Upper lobe of left lung (tissue), 6 donors: ENCODE measurements at regions not wholly inside any gene's neighbourhood (a gene's known extent, or its start where the extent isn't known, plus 50 kb on each side); places are given as distances from the start of the nearest gene placed in this dataset.

ENCODE experiments used
- ATAC-seq, 2 donors: fragments of 200-7000 bp; cut with Tn5 transposase; one replicate each; pipeline ENCODE4 v1.9.1; 2022; ENCODE audit warnings: mild to moderate bottlenecking in 2 of 2, moderate library complexity in 2 of 2; ENCODE audit not compliant: low FRiP score in 2 of 2
- DNase-seq, 2 donors: peaks; one replicate each; pipeline ENCODE4 v3.0.0-alpha.2; 2019 to 2020
- H3K27ac ChIP-seq, 4 donors: fragments of 200-600 bp; sonication (generic); one replicate each; pipeline ENCODE4 v1.5.1; 2016 to 2019
- H3K27me3 ChIP-seq, 4 donors: fragments of 200-600 bp; sonication (generic); one replicate each; pipeline ENCODE4 v1.5.1; 2017 to 2019
- H3K36me3 ChIP-seq, 4 donors: fragments of 200-600 bp; sonication (generic); one replicate each; pipeline ENCODE4 v1.5.1; 2016 to 2019
- H3K4me1 ChIP-seq, 4 donors: fragments of 200-600 bp; sonication (generic); one replicate each; pipeline ENCODE4 v1.5.1; 2018 to 2019
- H3K4me3 ChIP-seq, 4 donors: fragments of 200-600 bp; sonication (generic); one replicate each; pipeline ENCODE4 v1.5.1; 2017 to 2019; ENCODE audit warnings: mild to moderate bottlenecking in 2 of 4, moderate library complexity in 1 of 4
- H3K9me3 ChIP-seq, 4 donors: fragments of 200-600 bp; sonication (generic); one replicate each; pipeline ENCODE4 v1.5.1; 2018 to 2019
- EP300 ChIP-seq, 4 donors: sonication (generic); formaldehyde crosslinking; IDR thresholded peaks; one replicate each; pipeline ENCODE4 v1.5.1; 2017; ENCODE audit warnings: antibody characterized with exemption in 4 of 4, control low read depth in 2 of 4
- POLR2A ChIP-seq, 4 donors: fragments of 450-650 bp; IDR thresholded peaks; one replicate each; pipeline ENCODE4 v1.5.1; 2016 to 2017; ENCODE audit warnings: antibody characterized with exemption in 4 of 4, mild to moderate bottlenecking in 2 of 4
- POLR2AphosphoS5 ChIP-seq, 2 donors: sonication (generic); formaldehyde crosslinking; IDR thresholded peaks; one replicate each; pipeline ENCODE4 v1.5.1; 2017; ENCODE audit warnings: antibody characterized with exemption in 2 of 2
- WGBS, 2 donors: methylation state at CpG; one replicate each; pipeline ENCODE4 v1.1.5; 2017 to 2018; 5-methylcytosine and 5-hydroxymethylcytosine counted together
- TF ChIP-seq, protein P1 (sequence below), 6 experiments: fragments of 450-650 bp in 4 of 6; fragments of 200-600 bp in 2 of 6; sonication (generic) in 2 of 6; IDR thresholded peaks; one replicate each; pipeline ENCODE4 v1.5.1; 2016 to 2019; ENCODE audit warnings: antibody characterized with exemption in 6 of 6
- donor health status: DM: no; HTN: no; CAD: no; lungs with moderate emphysema.
- donor health status: DM: no; HTN: yes; CAD: no; lungs with severe emphysema.

- Histone ChIP-seq H3K4me1 (peaks cover 2 to 5% (median 4%) of the 10 kb centered on the region in 4 donors), H3K27ac (no peak overlapping the region), H3K9me3 (no peaks in the 10 kb centered on the region), H3K4me3 (no peak overlapping the region), H3K36me3 (no peaks in the 10 kb centered on the region), H3K27me3 (no peaks in the 10 kb centered on the region)
- no peak for DNase-seq
- ATAC-seq: no peak
- 78 to 87% methylated on average over 7 to 10 of the region's 10 CpGs for WGBS, 2 donors
- TF ChIP-seq EP300 (IDR thresholded peaks at IDR 0.05): no peak
- no peak for TF ChIP-seq POLR2A (IDR thresholded peaks at IDR 0.05)
- TF ChIP-seq, protein P1, sequence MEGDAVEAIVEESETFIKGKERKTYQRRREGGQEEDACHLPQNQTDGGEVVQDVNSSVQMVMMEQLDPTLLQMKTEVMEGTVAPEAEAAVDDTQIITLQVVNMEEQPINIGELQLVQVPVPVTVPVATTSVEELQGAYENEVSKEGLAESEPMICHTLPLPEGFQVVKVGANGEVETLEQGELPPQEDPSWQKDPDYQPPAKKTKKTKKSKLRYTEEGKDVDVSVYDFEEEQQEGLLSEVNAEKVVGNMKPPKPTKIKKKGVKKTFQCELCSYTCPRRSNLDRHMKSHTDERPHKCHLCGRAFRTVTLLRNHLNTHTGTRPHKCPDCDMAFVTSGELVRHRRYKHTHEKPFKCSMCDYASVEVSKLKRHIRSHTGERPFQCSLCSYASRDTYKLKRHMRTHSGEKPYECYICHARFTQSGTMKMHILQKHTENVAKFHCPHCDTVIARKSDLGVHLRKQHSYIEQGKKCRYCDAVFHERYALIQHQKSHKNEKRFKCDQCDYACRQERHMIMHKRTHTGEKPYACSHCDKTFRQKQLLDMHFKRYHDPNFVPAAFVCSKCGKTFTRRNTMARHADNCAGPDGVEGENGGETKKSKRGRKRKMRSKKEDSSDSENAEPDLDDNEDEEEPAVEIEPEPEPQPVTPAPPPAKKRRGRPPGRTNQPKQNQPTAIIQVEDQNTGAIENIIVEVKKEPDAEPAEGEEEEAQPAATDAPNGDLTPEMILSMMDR (IDR thresholded peaks at IDR 0.05): no peak
- TF ChIP-seq POLR2AphosphoS5 (IDR thresholded peaks at IDR 0.05): no peak
Measured at GRCh38 chr22:48262596-48263430, 1500.4 kb downstream of the TBC1D22A start.

GRCh38 chr22:48261706-48262105 lies 1499.3 kb downstream of the TBC1D22A start:
- Histone ChIP-seq H3K36me3 (no peaks in the 10 kb centered on the region), H3K9me3 (no peaks in the 10 kb centered on the region), H3K4me3 (no peak overlapping the region), H3K27ac (no peak overlapping the region), H3K27me3 (no peaks in the 10 kb centered on the region), H3K4me1 (peaks cover 2 to 15% (median 11%) of the 10 kb centered on the region in 4 donors)
- DNase-seq: no peak
- TF ChIP-seq POLR2AphosphoS5 (IDR thresholded peaks at IDR 0.05): no peak
- no peak for TF ChIP-seq POLR2A (IDR thresholded peaks at IDR 0.05)
- TF ChIP-seq, protein P1 (IDR thresholded peaks at IDR 0.05): no peak
- TF ChIP-seq EP300 (IDR thresholded peaks at IDR 0.05): no peak
- 86 to 100% methylated on average over 1 of the region's 2 CpGs for WGBS, 2 donors
- ATAC-seq: no peak

DNA sequence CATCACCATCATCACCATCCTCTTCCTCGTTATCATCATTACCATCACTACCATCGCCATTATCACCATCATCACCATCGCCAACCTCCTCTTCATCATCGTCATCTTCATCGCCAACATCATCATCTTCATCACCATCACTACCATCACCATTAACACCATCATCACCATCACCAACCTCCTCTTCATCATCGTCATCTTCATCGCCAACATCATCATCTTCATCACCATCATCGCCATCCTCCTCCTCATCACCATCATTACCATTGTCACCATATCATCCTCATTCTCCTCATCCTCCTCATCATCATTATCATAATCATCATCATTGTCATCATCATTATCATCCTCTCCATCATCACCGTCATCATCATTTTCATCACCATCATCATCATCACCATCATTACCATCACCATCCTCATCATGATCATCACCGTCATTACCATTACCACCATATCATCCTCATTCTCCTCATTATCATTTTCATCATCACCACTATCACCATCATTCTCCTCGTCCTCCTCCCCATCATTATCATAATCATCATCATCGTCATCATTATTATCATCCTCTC lies 1498.7 kb downstream of the TBC1D22A start:
- DNase-seq (no peak), ATAC-seq (no peak)
- 92 to 95% methylated on average over 12 of the region's 12 CpGs for WGBS, 2 donors
- Histone ChIP-seq H3K27me3 (no peaks in the 10 kb centered on the region), H3K27ac (no peak overlapping the region), H3K36me3 (no peaks in the 10 kb centered on the region), H3K4me3 (no peak overlapping the region), H3K9me3 (no peaks in the 10 kb centered on the region), H3K4me1 (peaks cover 2 to 16% (median 12%) of the 10 kb centered on the region in 4 donors)
- TF ChIP-seq POLR2AphosphoS5 (IDR thresholded peaks at IDR 0.05) (no peak), EP300 (IDR thresholded peaks at IDR 0.05) (no peak), POLR2A (IDR thresholded peaks at IDR 0.05) (no peak)
- TF ChIP-seq, protein P1 (IDR thresholded peaks at IDR 0.05): no peak

DNA sequence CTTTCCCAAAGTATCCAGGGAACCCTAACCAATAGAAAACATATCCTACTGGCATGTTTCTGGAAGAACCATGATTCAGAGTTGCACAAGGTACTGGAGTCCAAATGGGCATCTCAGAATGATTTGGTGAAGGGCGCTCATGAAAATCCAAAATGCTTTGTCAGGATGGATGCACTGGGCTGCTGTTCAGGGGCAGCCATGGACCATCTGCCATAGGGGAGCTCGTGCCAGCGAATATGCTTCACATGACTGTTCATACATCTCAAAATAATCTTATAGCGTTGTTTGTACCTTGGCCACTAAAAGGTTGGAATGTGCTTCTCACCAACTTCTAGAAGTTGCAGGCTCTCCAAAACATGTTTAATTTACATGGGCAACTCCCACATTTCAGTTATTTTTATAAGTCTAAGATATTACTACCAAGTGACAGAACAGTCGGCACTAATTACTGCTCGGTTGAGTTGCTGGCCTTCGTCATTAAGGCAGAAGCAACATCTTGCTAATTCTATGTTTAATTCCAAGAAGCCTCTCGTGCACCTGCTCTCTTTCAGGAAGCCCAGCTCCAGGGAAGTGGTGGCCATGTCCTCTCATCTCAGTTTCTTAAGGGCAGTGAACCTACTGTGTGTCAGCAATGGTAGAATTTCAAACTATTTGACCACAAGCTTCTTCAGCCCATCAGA lies 1497.7 kb downstream of the TBC1D22A start:
- DNase-seq (no peak), ATAC-seq (no peak)
- H3K4me3 ChIP-seq: no peak overlapping the region
- H3K27me3 ChIP-seq: no peaks in the 10 kb centered on the region
- no peak overlapping the region for H3K27ac ChIP-seq
- peaks cover 2 to 16% (median 14%) of the 10 kb centered on the region in 4 donors for H3K4me1 ChIP-seq
- no peaks in the 10 kb centered on the region for H3K36me3 ChIP-seq
- WGBS, 2 donors: 91 to 96% methylated on average over 8 of the region's 8 CpGs
- no peaks in the 10 kb centered on the region for H3K9me3 ChIP-seq
- TF ChIP-seq POLR2AphosphoS5 (IDR thresholded peaks at IDR 0.05) (no peak), EP300 (IDR thresholded peaks at IDR 0.05) (no peak), POLR2A (IDR thresholded peaks at IDR 0.05) (no peak)
- TF ChIP-seq, protein P1 (IDR thresholded peaks at IDR 0.05): no peak
